Anterior cingulate cortex (tissue), 58 donors: ENCODE measurements at regions not wholly inside any gene's neighbourhood (a gene's known extent, or its start where the extent isn't known, plus 50 kb on each side); places are given as distances from the start of the nearest gene placed in this dataset.
A peak's percentile ranks its signal among the peaks of the same experiment; 100 is the strongest.
"Not testable (repeated sequence)": the region's sequence is repeated elsewhere in the genome, so short reads cannot be mapped to it uniquely, and the experiment has no call there.

Experiments
- DNase-seq, 58 donors: peaks; one replicate each; lab custom pipeline; 2025; lab: John Stamatoyannopoulos, UW

DNA sequence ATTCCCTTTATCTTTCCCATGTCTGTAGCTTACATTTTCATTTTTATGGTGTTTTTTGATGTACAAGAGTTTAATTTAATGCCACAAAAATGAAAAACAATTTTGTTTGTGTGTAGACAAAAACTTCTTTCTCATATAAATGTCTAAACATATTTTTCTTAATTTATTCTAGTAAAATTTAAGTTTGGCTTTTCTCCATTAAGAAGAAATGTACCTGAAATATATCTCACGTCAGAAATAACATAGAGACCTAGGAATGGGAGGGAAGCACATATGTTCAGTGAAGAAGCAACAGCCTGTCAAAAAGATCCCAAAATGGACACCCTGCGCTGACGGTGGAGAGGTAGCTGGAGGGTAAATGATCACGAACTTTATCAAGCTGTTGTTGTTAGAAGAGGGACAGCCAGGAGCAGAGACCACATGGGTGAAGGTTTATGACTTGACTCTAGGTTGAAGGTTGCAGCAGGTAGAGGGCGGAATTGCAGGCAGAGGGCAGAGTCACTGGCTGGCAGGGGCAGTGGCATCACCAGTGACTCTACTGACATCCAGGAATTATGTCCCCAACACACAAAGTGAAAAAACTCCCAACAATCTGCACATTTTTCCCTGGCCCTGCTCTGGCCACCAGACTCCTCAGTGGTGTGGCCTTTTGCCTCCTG, 225.9 kb upstream of the PRSS58 start:
- no peak for DNase-seq

DNA sequence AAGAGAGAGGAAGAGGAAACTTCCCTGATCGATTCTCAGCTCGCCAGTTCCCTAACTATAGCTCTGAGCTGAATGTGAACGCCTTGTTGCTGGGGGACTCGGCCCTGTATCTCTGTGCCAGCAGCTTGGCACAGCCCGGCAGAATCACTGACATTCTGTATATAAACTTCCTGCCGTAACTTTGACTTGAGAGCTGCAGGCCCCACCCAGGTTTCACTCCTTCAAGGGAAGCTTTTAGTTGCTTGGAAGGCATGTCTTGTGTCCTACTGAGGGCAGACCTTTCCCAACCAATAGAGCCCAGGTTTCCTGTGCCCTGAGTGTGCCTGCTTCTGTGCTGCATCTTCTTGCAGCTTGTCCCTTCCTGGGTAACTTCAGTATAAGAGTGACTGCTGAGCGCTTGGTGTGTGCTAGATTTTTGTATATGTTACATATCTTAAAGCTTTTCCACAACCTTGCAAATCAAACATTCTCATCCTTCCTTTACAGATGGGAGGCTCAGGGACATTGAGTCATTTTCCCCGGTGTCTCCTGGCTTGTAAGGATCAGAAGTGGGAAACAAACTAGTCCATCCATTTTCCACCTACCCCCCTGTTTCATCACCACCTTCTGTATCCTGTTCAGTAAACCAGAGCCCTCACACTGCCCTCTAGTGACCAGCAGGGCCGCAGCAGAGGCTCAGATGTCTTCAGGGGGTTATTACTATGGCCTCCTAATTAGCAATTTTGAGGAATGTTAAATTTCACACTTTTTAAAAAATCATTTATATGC, 225.2 kb upstream of the PRSS58 start:
- peak in 31 of 58 donors; percentile 5 to 60 (median 30) for DNase-seq

DNA sequence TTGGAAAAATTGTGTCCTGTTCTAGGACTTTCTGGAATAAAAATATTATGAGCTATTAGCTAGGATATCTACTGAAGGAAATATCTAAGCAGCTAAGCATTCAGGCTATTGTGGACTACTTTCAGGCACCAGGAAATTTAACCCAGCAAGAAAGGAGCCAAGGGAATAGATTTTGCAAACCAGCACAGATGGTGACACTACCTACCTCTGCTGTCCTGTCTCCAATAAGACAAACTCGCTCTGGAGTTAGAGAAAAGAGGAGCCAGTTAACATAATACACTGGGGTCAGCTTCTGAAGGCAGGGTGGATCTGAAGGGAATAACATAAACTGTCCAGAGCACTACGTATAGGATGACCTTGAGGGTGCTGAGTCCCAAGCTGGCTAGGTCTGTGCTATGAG, 223.7 kb upstream of the PRSS58 start:
- no peak for DNase-seq

DNA sequence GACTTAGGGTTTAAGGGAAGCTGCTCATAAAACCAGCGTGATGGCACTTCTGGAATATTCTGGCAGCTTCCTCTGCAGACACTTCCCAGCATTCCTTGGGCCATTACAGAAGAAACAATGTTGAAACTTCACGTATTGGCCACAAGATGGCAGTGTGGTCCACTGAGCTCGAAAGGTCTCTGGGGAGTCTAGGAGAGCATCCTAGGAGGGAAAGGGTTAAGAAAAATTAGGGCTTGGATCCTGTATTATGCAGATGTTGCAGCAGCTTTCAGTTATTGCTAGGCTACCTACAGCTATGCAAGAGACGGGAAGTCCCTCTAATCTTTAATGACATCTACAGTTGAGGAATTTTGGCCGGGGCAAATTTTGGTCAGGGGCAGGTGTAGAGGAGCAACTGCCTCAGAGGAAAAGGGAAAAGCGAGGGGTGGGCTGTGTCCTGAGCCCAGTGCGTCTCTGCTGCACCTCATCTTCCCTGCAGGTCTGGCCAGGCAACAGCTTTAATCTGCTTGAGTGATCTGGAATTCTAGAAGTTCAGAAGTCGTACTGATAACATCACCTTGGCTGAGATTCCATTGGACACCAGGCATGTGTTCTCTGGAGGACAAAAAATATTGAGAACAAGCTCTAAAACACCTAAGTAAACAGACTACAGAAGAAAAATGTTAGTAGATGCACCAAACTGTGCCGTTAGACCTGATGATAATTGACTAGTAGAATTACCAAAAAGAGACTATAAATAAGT, 220.8 kb upstream of the PRSS58 start:
- DNase-seq: peak in 11 of 58 donors; percentile 8 to 38 (median 25)

DNA sequence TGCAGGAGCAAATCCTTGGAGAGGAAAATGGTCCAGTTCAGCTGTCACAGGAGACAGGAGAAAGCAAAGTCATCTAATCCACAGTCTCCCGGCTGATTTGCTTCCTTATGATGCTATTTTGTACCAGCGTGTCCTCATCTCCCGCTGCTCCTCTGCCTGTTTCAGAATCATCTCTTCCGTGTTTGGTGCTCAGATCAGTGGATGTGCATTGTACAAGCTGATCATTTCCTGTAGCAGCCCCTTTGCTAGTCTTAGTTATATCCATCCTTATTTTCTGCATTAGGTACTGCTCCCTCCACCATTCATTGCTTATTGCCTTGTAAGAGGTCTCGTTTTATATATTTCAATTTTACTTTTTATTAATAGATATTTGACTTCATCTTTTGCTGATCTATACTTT, 219.9 kb upstream of the PRSS58 start:
- DNase-seq: not testable (repeated sequence)

DNA sequence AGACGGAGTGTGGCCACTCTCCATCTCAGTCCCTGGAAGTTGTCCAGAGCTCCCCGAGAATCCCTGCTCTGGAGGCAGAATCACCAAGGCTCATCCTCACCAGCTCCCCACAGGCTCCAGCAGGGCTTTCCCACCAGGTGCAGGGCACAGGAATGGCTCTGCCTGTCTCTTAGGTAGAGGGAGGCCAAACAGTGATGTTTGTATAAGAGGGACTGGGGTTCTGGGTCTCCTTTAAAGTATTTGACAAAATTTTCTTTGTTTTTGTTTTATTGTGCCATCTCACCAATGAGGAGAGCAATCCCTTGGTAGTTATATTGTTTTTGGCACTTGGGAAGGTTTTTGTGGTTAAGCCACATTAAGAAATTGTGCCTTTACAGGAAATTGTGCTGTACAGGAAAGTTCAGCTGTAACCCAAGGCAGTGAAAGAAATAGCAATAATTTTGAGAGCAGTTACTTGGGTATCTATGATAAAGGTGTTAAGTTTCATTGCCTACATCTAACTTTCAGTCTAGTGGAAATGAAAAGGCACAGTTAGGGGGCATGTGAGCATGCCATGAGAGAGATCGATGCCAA, 219.3 kb upstream of the PRSS58 start:
- no peak for DNase-seq

DNA sequence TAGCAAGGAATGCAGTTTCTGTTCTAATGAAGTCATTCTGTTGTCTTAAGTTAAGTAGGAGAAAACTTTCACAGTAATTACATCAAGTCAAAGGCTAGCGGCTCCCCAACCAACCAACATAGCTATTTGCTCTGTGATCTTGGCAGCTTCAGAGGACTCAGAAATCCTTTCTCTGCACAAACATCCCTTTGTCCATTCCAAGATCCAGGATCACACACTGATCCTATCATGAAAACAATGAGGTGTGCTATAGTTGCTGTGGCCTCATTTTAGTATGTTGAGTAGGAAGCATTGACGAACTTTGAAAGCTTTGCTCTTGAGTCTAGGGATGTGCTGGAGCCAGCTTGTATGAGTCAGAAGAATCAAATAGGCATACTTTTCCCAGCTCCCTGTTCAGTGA, 218.2 kb upstream of the PRSS58 start:
- no peak for DNase-seq

DNA sequence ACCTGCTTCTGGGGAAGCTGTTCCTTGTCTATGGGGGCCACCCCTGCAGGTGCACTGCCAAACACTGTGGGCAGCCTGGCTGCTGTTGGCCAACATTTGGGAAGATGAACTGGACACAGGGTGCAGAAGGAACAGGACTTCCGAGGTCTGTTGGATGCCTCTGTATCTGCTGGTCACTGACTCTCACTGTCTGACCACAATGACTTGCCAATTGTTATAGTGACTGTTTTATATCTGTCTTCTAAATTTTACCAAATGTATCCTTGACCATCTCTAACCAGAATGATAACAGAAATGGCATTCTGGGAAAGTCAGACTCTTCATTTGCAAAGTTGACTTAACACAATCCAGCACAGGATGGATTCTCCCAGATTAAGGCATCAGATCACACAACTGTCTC, 214.0 kb upstream of the PRSS58 start:
- DNase-seq: no peak

DNA sequence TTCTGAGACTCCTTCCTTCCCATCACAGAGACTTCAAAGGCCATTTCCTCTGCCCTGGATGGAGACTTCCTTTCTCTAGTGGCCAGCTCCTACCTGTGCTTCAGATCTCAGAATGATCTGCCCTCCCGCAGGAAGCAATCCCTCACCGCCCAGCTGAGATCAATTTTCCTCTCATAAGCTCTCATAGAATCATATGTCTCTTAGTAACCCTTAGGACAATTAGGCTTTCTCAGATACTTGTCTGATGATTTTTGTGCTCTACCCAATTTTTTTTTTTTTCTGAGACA, 212.6 kb upstream of the PRSS58 start:
- DNase-seq: no peak

DNA sequence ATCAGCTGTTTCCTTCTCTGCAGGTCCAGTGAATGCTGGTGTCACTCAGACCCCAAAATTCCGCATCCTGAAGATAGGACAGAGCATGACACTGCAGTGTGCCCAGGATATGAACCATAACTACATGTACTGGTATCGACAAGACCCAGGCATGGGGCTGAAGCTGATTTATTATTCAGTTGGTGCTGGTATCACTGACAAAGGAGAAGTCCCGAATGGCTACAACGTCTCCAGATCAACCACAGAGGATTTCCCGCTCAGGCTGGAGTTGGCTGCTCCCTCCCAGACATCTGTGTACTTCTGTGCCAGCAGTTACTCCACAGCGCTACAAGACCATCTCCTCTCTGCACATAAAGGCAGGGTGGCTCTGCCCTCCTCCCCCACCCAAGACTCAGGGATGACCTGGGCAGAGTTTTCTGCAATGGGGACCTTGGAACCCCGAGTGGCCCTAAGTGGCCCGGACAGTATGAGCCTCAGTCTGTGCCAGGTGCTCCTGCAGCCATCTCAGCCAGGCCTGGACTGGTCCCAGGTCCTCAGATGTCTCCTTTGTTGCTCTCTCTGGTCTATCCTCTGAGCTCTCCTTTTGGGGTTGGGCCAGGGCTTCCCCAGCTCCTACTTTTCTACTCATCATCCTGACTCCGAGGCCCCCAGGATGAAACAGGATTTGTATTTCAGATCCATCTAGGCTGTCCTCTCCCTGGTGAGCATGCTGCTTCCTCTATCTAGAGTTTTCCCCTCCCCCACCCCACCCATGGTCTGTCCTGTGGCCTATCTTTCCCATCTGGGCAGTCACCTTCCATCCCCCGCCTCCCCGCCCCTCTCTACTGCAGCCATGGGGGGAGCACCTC, 212.1 kb upstream of the PRSS58 start:
- DNase-seq: no peak

DNA sequence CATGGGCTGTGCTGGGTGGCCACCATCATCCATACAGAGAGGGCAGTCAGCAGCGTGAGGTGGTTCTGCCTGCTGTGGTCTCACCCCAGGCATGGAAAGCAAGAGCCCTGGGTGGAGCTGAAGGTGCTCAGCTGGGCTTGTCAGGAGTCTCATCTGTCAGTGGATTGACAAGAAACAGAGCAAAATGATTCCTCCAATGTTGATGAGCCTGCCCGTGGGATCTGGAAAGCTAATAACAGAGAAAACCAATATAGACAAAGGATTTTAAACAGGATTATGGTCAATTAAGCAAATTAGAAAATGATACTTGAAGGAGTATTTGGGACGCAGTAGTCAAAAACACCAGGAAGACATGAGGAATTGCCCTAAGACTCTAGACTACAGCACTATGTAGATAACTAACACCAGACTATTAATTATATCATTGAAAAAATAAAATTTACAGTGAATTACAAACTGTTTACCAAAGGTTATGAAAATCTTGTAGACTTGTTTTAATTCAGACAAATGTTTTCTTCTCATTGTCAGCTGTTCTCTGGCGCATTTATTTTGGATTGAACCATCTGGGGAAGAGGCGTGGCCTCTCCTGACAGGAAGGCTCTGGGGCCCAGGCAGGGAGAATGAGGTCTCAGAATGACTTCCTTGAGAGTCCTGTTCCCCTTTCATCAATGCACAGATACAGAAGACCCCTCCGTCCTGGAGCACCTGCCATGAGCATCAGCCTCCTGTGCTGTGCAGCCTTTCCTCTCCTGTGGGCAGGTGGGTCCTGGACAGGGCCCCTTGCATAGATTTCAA, 211.2 kb upstream of the PRSS58 start:
- DNase-seq: no peak

DNA sequence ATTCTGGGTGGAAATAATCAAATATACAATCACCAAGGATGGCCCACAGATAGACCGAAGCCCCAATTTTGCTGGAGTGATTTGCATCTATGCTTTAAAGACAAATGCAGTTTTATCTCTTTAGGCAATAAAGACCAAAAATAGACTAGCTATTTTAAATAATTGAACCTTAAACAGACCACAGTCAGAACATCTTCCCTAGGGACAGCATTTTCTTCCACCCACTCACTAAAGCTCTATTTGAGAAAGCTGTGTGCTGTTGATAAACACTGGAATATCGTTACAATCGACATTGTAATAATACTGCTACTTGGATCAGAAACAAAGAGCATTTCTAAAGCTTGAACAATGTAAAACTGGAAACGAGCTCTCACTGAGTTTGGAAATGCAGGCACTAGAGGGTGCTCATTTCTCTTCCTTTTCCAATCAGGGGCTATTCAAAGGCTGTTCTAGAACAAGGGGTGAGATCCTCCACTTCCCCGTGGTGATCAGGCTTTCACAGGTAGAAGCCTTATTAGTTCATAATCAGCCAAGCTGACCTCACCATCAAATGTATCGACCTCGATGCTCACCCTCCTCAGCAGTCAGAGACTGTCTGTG, 209.3 kb upstream of the PRSS58 start:
- not testable (repeated sequence) for DNase-seq

DNA sequence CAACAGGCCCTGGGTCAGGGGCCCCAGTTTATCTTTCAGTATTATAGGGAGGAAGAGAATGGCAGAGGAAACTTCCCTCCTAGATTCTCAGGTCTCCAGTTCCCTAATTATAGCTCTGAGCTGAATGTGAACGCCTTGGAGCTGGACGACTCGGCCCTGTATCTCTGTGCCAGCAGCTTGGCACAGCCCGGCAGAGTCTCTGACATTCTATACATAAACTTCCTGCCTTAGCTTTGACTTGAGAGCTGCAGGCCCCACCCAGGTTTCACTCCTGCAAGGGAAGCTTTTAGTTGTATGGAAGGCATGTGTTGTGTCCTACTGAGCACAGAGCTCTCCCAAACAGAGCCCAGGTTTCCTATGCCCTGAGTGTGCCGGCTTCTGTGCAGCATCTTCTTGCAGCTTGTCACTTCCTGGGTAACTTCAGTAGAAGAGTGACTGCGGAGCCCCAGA, 205.6 kb upstream of the PRSS58 start:
- DNase-seq: no peak

DNA sequence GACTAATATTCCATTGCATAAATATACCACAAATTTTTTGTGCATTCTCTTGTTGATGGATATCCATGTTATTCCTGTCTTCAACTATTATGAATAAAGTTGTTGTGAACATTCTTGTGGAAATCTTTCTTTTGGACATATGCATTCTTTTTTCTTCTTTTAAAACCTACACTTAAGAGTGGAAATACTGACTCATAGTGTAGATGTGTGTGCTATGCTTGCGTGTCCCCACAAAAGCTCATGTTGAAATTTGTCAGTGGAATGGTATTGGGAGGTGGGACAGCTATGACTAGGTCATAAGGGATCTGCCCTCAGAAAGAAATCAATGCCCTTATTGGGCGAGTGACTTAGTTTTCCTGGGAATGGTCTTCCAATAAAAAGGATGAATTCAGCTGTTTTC, 203.6 kb upstream of the PRSS58 start:
- no peak for DNase-seq

DNA sequence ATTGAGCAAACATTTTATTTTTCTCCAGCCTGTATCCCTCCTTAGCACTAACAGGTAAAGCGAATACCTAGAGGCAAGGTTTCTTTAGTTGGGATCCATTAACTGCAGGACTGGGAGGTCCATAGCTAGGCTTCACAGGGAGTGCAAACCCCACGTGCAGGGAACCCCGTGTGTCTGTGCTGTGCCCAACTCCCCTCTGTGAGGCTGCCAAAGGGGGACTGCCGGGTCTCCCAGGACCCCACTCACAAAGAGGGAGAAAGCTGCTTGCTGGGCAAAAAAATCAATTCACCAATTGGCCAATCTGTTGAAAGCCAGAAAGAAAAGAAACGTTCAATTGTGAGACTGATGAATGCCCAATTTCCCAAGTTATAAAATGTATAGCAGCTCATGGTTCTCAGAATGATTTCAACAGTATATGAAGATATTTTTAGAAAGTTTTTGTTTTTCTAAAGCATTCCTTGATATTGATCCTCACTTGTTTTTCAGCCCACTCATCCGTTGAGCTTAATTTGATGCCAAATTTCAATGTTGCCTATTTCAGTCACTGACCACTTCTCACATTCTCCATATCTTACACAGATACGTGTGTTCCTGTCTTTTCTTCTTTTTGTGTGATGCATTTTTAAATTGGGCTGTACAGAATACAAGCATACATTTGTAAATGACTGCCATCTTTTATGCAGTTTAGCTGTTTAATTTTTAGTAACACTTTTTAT, 202.7 kb upstream of the PRSS58 start:
- DNase-seq: no peak

DNA sequence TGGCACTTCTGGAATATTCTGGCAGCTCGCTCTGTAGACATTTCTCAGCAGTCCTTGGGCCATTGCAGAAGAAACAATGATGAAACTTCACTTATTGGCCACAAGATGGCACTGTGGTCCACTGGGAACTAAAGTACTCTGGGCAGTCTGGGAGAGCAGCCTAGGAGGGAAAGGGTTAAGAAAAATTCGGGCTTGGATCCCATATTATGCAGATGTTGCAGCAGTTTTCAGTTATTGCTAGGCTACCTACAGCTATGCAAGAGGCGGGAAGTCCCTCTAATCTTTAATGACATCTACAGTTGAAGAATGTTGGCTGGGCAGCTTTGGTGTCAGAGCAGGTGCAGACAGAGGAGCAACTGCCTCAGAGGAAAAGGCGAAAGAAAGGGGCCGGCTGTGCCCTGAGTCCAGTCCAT, 201.7 kb upstream of the PRSS58 start:
- DNase-seq: peak in 22 of 58 donors; percentile 3 to 51 (median 17)

DNA sequence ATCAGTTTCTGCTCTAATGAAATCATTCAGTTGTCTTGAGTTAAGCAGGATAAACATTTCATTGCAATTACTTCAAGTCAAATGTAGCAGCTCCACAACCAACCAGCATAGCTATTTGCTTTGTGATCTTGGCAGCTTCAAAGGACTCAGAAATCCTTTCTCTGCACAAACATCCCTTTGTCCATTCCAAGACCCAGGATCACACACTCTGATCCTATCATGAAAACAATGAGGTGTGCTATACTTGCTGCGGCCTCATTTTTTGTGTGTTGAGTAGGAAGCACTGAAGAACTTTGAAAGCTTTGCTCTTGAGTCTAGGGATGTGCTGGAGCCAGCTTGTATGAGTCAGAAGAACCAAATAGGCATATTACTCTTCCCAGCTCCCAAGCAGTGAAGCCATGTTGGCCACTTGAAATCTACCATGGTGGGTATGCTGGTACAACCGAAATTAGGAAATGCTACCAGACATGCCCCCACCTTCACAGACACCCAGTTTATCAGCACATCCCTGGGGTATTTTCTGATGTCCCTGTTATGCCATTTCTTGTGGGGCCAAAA, 199.4 kb upstream of the PRSS58 start:
- DNase-seq: no peak

DNA sequence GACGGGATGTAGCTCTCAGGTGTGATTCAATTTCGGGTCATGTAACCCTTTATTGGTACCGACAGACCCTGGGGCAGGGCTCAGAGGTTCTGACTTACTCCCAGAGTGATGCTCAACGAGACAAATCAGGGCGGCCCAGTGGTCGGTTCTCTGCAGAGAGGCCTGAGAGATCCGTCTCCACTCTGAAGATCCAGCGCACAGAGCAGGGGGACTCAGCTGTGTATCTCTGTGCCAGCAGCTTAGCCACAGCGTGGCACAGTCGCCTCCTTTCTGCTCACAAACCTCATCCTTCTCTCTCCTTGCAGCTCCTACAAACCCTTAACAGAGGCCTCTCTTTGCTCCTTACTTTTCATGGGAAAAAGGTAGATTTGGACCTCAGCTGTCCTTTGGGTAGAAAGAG, 197.5 kb upstream of the PRSS58 start:
- DNase-seq: no peak
